K562 (cell line): ENCODE measurements at regions not wholly inside any gene's neighbourhood (a gene's known extent, or its start where the extent isn't known, plus 50 kb on each side); places are given as distances from the start of the nearest gene placed in this dataset.

ENCODE experiments used
- ATAC-seq: fragments of 200-7000 bp; cut with Tn5 transposase; 3 replicates; pipeline ENCODE4 v1.9.1; 2020; ENCODE audit warnings: moderate library complexity
- BruUV-seq: library from RNA; stranded (reverse); fragments of 400-500 nt; replicated peaks from 2 replicates; lab custom pipeline; 2021; lab: Mats Ljungman, UMichigan
- CTCF ChIA-PET: fragments of 300-600 bp; formaldehyde crosslinking; extraction: SDS; loops from one replicate; lab custom pipeline; 2021; ENCODE audit warnings: low intra/inter-chr PET ratio; lab: Yijun Ruan, JAX
- POLR2A ChIA-PET: fragments of 300-600, 350-650 bp; sonication (Branson Sonifier 250); formaldehyde crosslinking; extraction: SDS; loops from one replicate; lab custom pipeline; 2021; ENCODE audit warnings: antibody characterized with exemption, inconsistent platforms; lab: Yijun Ruan, JAX
- DNase-seq, 4 experiments: peaks; one replicate each; pipeline versions ENCODE4 v3.0.0 to v3.0.0-alpha.2; 2011 to 2018; ENCODE audit warnings: low spot score in 3 of 4, mixed read lengths in 3 of 4; ENCODE audit errors: extremely low read depth in 1 of 4
- FAIRE-seq: peaks from 2 replicates; lab custom pipeline; 2011; peaks lifted over from hg19 to GRCh38; lab: Jason Lieb, UNC
- H2AFZ ChIP-seq: 2 replicates; pipeline ENCODE4 v1.6.0; 2011; ENCODE audit warnings: low read depth, low read length, control low read depth, inconsistent platforms
- H3K27ac ChIP-seq: fragments of 200-600 bp; 3 replicates; pipeline ENCODE4 v1.8.0; 2011; ENCODE audit warnings: low read depth, mild to moderate bottlenecking, control low read depth, inconsistent platforms, low read length, moderate library complexity, mixed read lengths; ENCODE audit errors: extremely low read depth
- H3K27me3 ChIP-seq, 2 experiments: fragments of 300-600 bp in 1 of 2; 2 replicates in 1 of 2; 3 replicates in 1 of 2; pipeline versions ENCODE4 v1.6.0 to v1.8.0; 2011; ENCODE audit warnings: inconsistent platforms in 2 of 2, low read length in 2 of 2, mild to moderate bottlenecking in 1 of 2, mixed read lengths in 1 of 2, moderate library complexity in 1 of 2; ENCODE audit not compliant: control insufficient read depth in 2 of 2, insufficient read depth in 2 of 2
- H3K36me3 ChIP-seq: fragments of 300-600 bp; 3 replicates; pipeline ENCODE4 v1.8.0; 2011; ENCODE audit warnings: mild to moderate bottlenecking, low read length, inconsistent platforms; ENCODE audit not compliant: control insufficient read depth, insufficient read depth
- H3K4me1 ChIP-seq, 2 experiments: fragments of 200-600 bp in 1 of 2; replicated peaks in 1 of 2; 2 replicates in 1 of 2; 3 replicates in 1 of 2; pipeline versions ENCODE4 v1.5.1 to v1.8.0; 2011; ENCODE audit warnings: inconsistent platforms in 2 of 2, low read length in 2 of 2, mild to moderate bottlenecking in 1 of 2, mixed read lengths in 1 of 2, moderate library complexity in 1 of 2; ENCODE audit not compliant: control insufficient read depth in 2 of 2, insufficient read depth in 2 of 2
- H3K4me2 ChIP-seq: 2 replicates; pipeline ENCODE4 v1.6.1; 2011; ENCODE audit warnings: low read length, control low read depth, inconsistent platforms, mixed read lengths; ENCODE audit not compliant: insufficient read depth
- H3K4me3 ChIP-seq: fragments of 200-600 bp; sonication (generic), shearing (Covaris generic); 2 replicates; pipeline ENCODE4 v1.5.1; 2016; ENCODE audit warnings: control low read depth, inconsistent platforms
- H3K79me2 ChIP-seq: fragments of 200-600 bp; 3 replicates; pipeline ENCODE4 v1.8.0; 2011; ENCODE audit warnings: low read length, inconsistent platforms; ENCODE audit not compliant: control insufficient read depth, insufficient read depth
- H3K9ac ChIP-seq, 2 experiments: 2 replicates each; pipeline versions ENCODE4 v1.6.0 to v1.6.1; 2011; ENCODE audit warnings: low read depth in 2 of 2, low read length in 2 of 2, control low read depth in 1 of 2, inconsistent platforms in 1 of 2, mild to moderate bottlenecking in 1 of 2, mixed read lengths in 1 of 2; ENCODE audit not compliant: insufficient read depth in 1 of 2
- H3K9me1 ChIP-seq: one replicate; pipeline ENCODE4 v1.6.0; 2011; ENCODE audit warnings: inconsistent platforms, mild to moderate bottlenecking, low read length, moderate library complexity; ENCODE audit not compliant: control insufficient read depth, insufficient read depth
- H3K9me3 ChIP-seq: replicated peaks from 2 replicates; pipeline ENCODE4 v1.5.1; 2011; ENCODE audit warnings: low read depth, low read length, inconsistent platforms; ENCODE audit not compliant: control insufficient read depth, insufficient read depth
- H4K20me1 ChIP-seq: replicated peaks from 2 replicates; pipeline ENCODE4 v1.6.1; 2011; ENCODE audit warnings: low read length, inconsistent platforms, mixed read lengths; ENCODE audit not compliant: control insufficient read depth, insufficient read depth
- BDP1 ChIP-seq: IDR thresholded peaks from 3 replicates; pipeline ENCODE4 v1.6.1; 2011; ENCODE audit not compliant: insufficient read length, insufficient read depth
- BHLHE40 ChIP-seq: IDR thresholded peaks from 2 replicates; pipeline ENCODE4 v1.6.1; 2011; ENCODE audit warnings: low read length, improper control_type of control experiment
- CHD2 ChIP-seq: IDR thresholded peaks from 2 replicates; pipeline ENCODE4 v1.6.1; 2011; ENCODE audit warnings: low read depth, low read length
- DDX20 ChIP-seq: fragments of 450-650 bp; IDR thresholded peaks from 2 replicates; pipeline ENCODE4 v1.6.1; 2016; ENCODE audit warnings: missing genetic modification characterization, low read depth, mild to moderate bottlenecking, missing compliant biosample characterization, moderate library complexity
- FOXK2 ChIP-seq, 2 experiments: fragments of 450-650 bp; IDR thresholded peaks in 1 of 2; conservative IDR thresholded peaks in 1 of 2; 2 replicates each; pipeline ENCODE4 v1.6.1; 2016; ENCODE audit warnings: low read depth in 2 of 2, mild to moderate bottlenecking in 1 of 2
- IFI16 ChIP-seq: fragments of 250-450 bp; sonication (Bioruptor Pico); IDR thresholded peaks from 2 replicates; pipeline ENCODE4 v2.1.2; 2022; ENCODE audit warnings: mild to moderate bottlenecking, inconsistent platforms
- MYBL2 ChIP-seq, 2 experiments: fragments of 450-650 bp in 1 of 2; sonication (generic) in 1 of 2; formaldehyde crosslinking in 1 of 2; IDR thresholded peaks; 2 replicates each; pipeline versions ENCODE4 v1.6.1 to v1.8.1; 2017 to 2022; ENCODE audit warnings: borderline replicate concordance in 1 of 2, inconsistent platforms in 1 of 2, low read depth in 1 of 2, mild to moderate bottlenecking in 1 of 2, missing genetic modification reagents in 1 of 2, moderate library complexity in 1 of 2
- NFXL1 ChIP-seq: fragments of 450-650 bp; formaldehyde crosslinking; IDR thresholded peaks from 2 replicates; pipeline ENCODE4 v1.4.0; 2021; ENCODE audit warnings: mild to moderate bottlenecking
- PPARD ChIP-seq: fragments of 250-450 bp; sonication (Bioruptor Pico); IDR thresholded peaks from 2 replicates; pipeline ENCODE4 v1.8.0; 2022; ENCODE audit warnings: inconsistent platforms, mild to moderate bottlenecking, moderate library complexity
- RB1 ChIP-seq: fragments of 450-650 bp; IDR thresholded peaks from 2 replicates; pipeline ENCODE4 v1.6.1; 2017; ENCODE audit warnings: low read depth, mild to moderate bottlenecking
- SFPQ ChIP-seq: fragments of 200-400 bp; formaldehyde crosslinking; IDR thresholded peaks from 2 replicates; pipeline ENCODE4 v1.6.1; 2017; ENCODE audit warnings: mild to moderate bottlenecking, low read depth, low read length, moderate library complexity
- TEAD4 ChIP-seq, 2 experiments: sonication (generic) in 1 of 2; formaldehyde crosslinking in 1 of 2; IDR thresholded peaks; 2 replicates each; pipeline versions ENCODE4 v1.6.1 to v1.8.0; 2012 to 2022; ENCODE audit warnings: borderline replicate concordance in 1 of 2, inconsistent platforms in 1 of 2, low read length in 1 of 2, mild to moderate bottlenecking in 1 of 2, missing genetic modification reagents in 1 of 2
- TGIF2 ChIP-seq: sonication (generic); formaldehyde crosslinking; IDR thresholded peaks from 2 replicates; pipeline ENCODE4 v1.8.1; 2022; ENCODE audit warnings: mild to moderate bottlenecking, missing genetic modification reagents, moderate library complexity
- ZBED1 ChIP-seq: IDR thresholded peaks from 2 replicates; pipeline ENCODE4 v1.6.1; 2014
- ZFP30 ChIP-seq: fragments of 250-450 bp; sonication (Bioruptor Pico); IDR thresholded peaks from 2 replicates; pipeline ENCODE4 v1.8.0; 2022; ENCODE audit warnings: moderate library complexity, mild to moderate bottlenecking, inconsistent platforms, borderline replicate concordance
- ZNF232 ChIP-seq: sonication (generic); formaldehyde crosslinking; IDR thresholded peaks from 2 replicates; pipeline ENCODE4 v1.8.0; 2022; ENCODE audit warnings: mild to moderate bottlenecking, missing genetic modification reagents
- ZNF583 ChIP-seq: fragments of 250-450 bp; sonication (Bioruptor Pico); IDR thresholded peaks from 2 replicates; pipeline ENCODE4 v1.4.0; 2020
- ZNF609 ChIP-seq: sonication (generic); formaldehyde crosslinking; IDR thresholded peaks from 2 replicates; pipeline ENCODE4 v1.8.1; 2023; ENCODE audit warnings: missing genetic modification reagents, mild to moderate bottlenecking, borderline replicate concordance
- WGBS: fragments of 100-300 bp; shearing (Covaris generic); methylation state at CpG from one replicate; pipeline ENCODE4 v1.1.6; 2016; ENCODE audit warnings: low coverage, mixed read lengths; ENCODE audit not compliant: insufficient coverage; ENCODE audit errors: missing lambda C conversion rate; 5-methylcytosine and 5-hydroxymethylcytosine counted together
- in situ Hi-C: fragments of 300-500 bp; cut with MboI; formaldehyde crosslinking; loops from 4 replicates; pipeline ENCODE4 v1.15.0; 2018; ENCODE audit warnings: inconsistent platforms, mixed read lengths
- intact Hi-C: fragments of 100-400 bp; cut with micrococcal nuclease; formaldehyde crosslinking; loops from 2 replicates; pipeline ENCODE4 v1.14.2; 2022

- POLR2A ChIA-PET = no interaction called here
- no peak overlapping the region for H2AFZ ChIP-seq
- in situ Hi-C loops (no loop called here), intact Hi-C loops (no loop called here)
- no peak overlapping the region for H3K4me2 ChIP-seq
- H3K4me3 ChIP-seq = no peak overlapping the region
- CTCF ChIA-PET = no interaction called here
- no peak overlapping the region for H3K9ac ChIP-seq
- BruUV-seq = no TSS peak
- H3K9me3 ChIP-seq = no peaks in the 10 kb centered on the region
- FAIRE-seq = no peak
- WGBS = 0% methylated on average over 3 of the region's 3 CpGs
- H4K20me1 ChIP-seq = no peaks in the 10 kb centered on the region
- no peaks in the 10 kb centered on the region for H3K4me1 ChIP-seq
- no peak for DNase-seq
- no peaks in the 10 kb centered on the region for H3K9me1 ChIP-seq
- no peak for ATAC-seq
- H3K79me2 ChIP-seq = no peaks in the 10 kb centered on the region
- H3K27me3 ChIP-seq = peaks cover 0 to 11% of the 10 kb centered on the region in 2 experiments; a peak in 2 of 5 replicates
- no peaks in the 10 kb centered on the region for H3K36me3 ChIP-seq
- H3K27ac ChIP-seq = no peak overlapping the region
- TF ChIP-seq ZBED1 (no peak), ZNF609 (CRISPR knock-in tag) (no peak), SFPQ (no peak), PPARD (CRISPR knock-in tag) (no peak), NFXL1 (CRISPR knock-in tag) (no peak), ZNF583 (CRISPR knock-in tag) (no peak), IFI16 (CRISPR knock-in tag) (no peak), ZNF232 (CRISPR knock-in tag) (no peak), TGIF2 (CRISPR knock-in tag) (no peak), DDX20 (tag) (no peak), ZFP30 (CRISPR knock-in tag) (no peak), MYBL2 (IDR thresholded peaks at IDR 0.05; ENCODE audit: low read depth) (no peak), MYBL2 (CRISPR knock-in tag; IDR thresholded peaks at IDR 0.05; ENCODE audit: borderline replicate concordance) (no peak), BHLHE40 (no peak), CHD2 (no peak), RB1 (no peak), TEAD4 (IDR thresholded peaks at IDR 0.05; ENCODE audit: low read length) (no peak), TEAD4 (CRISPR knock-in tag; IDR thresholded peaks at IDR 0.05; ENCODE audit: borderline replicate concordance) (no peak), FOXK2 (conservative IDR thresholded peaks at IDR 0.05 in 1 of 2, IDR thresholded peaks at IDR 0.05 in 1 of 2; ENCODE audit: low read depth in 2 of 2) (no peak), BDP1 (no peak)
Observed at GRCh38 chr5:171725205-171725601, 60.4 kb upstream of the SMIM23 start.
